Esophagus squamous epithelium (tissue), 4 donors: ENCODE measurements at regions not wholly inside any gene's neighbourhood (a gene's known extent, or its start where the extent isn't known, plus 50 kb on each side); places are given as distances from the start of the nearest gene placed in this dataset.

Source experiments
- CTCF ChIP-seq, 6 experiments: fragments of 450-650 bp in 4 of 6; fragments of 200-600 bp in 2 of 6; sonication (generic) in 2 of 6; IDR thresholded peaks; one replicate each; pipeline ENCODE4 v1.5.1; 2016 to 2019; ENCODE audit warnings: antibody characterized with exemption in 6 of 6, mild to moderate bottlenecking in 4 of 6, moderate library complexity in 4 of 6
- POLR2A ChIP-seq, 4 donors: fragments of 450-650 bp; IDR thresholded peaks; one replicate each; pipeline ENCODE4 v1.6.1; 2017; ENCODE audit warnings: antibody characterized with exemption in 4 of 4, mild to moderate bottlenecking in 4 of 4, moderate library complexity in 3 of 4

DNA sequence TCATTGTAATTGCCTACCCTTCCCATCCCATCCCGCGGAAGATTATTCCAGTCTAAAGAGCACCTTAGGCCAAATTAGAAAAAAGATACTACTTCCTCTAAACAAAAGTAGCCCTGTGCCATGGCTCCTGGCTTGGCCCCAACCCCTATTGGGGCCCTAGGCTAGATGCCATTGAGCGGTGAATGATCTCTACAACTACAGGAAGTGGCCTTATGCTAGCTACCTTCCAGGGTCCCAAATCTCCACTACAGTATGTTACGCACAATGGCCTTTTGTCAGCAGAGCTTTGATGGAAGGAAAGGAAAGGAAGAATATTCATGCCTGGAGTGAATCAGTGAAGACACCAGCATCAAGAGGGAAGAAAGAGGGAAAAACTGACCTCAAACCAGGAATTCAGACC is 73.3 kb upstream of the OSMR start:
- TF ChIP-seq CTCF (IDR thresholded peaks at IDR 0.05), result no peak
- TF ChIP-seq POLR2A (IDR thresholded peaks at IDR 0.05), result no peak
